ENCODE measurements at regions not wholly inside any gene's neighbourhood (a gene's known extent, or its start where the extent isn't known, plus 50 kb on each side); places are given as distances from the start of the nearest gene placed in this dataset.

- DNase-seq (ENCODE audit: low read depth in 1 of 2, low spot score in 1 of 2), result no peak
- Histone ChIP-seq H3K4me2 (no peak overlapping the region), H3K9me3 (no peaks in the 10 kb centered on the region), H3K4me1 (no peaks in the 10 kb centered on the region), H3K27ac (no peak overlapping the region), H3K4me3 (no peak overlapping the region)
- CTCF ChIA-PET, result no interaction called here
- no peak for TF ChIP-seq CHD4 (IDR thresholded peaks at IDR 0.05; ENCODE audit: borderline replicate concordance)
- TF ChIP-seq RARB (CRISPR knock-in tag; IDR thresholded peaks at IDR 0.05), result no peak
- no peak for TF ChIP-seq MAZ (IDR thresholded peaks at IDR 0.05; ENCODE audit: borderline replicate concordance, low read depth, low read length)
- no peak for FAIRE-seq
- ATAC-seq, result no peak
- 18% methylated on average over 5 of the region's 5 CpGs for WGBS (ENCODE audit: missing lambda C conversion rate)
- POLR2A ChIA-PET, result no interaction called here
Observed at GRCh38 chr9:71352837-71353236, 231.4 kb upstream of the TRPM3 start.

DNA sequence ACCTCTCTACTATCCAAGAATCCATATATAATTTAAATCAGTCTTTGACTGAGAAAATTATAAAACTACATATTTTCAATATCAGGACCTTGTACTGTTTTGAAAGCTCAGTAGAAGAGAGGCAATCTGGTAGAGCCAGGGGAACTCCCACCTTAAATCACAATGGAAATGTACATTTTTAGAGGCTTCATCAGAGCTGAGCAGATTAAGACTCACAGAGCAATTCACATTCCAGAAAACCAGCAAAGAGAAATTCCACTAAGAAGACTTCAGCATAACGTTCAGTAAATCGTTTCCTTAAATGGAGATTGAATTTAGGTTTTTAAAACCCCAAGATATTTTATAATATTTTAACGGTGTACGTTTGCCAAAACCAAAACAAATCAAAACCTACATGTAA is 227.8 kb upstream of the TRPM3 start:
- CTCF ChIA-PET, result no interaction called here
- ATAC-seq (no peak), FAIRE-seq (no peak), DNase-seq (ENCODE audit: low read depth in 1 of 2, low spot score in 1 of 2) (no peak)
- Histone ChIP-seq H3K4me3 (no peak overlapping the region), H3K4me1 (no peaks in the 10 kb centered on the region), H3K9me3 (no peaks in the 10 kb centered on the region), H3K27ac (no peak overlapping the region), H3K4me2 (no peak overlapping the region)
- POLR2A ChIA-PET, result no interaction called here
- TF ChIP-seq EHF (CRISPR knock-in tag; IDR thresholded peaks at IDR 0.05), result no peak
- no peak for TF ChIP-seq NFE2L2 (conservative IDR thresholded peaks at IDR 0.05; ENCODE audit: low read length)
- WGBS (ENCODE audit: missing lambda C conversion rate), result 12% methylated on average over 4 of the region's 4 CpGs

GRCh38 chr9:71333321-71333720 is 211.9 kb upstream of the TRPM3 start:
- POLR2A ChIA-PET, result no interaction called here
- CTCF ChIA-PET, result interaction anchor here (0.7 to 1.2 kb wide), 2 partner anchors 21 to 202 kb away, joined by 3 read pairs; no protein-coding TSS in a partner anchor
- ATAC-seq (no peak), FAIRE-seq (no peak), DNase-seq (ENCODE audit: low read depth in 1 of 2, low spot score in 1 of 2) (no peak)
- no peak overlapping the region for H3K27ac ChIP-seq
- H3K4me3 ChIP-seq, result no peak overlapping the region
- H3K9me3 ChIP-seq, result 0 out of 3 replicates have a peak, but pooled peaks cover 4% of the 10 kb centered on the region
- 0% methylated on average over 3 of the region's 3 CpGs for WGBS (ENCODE audit: missing lambda C conversion rate)
- no peak overlapping the region for H3K4me2 ChIP-seq
- TF ChIP-seq RAD21 (conservative IDR thresholded peaks at IDR 0.05 in 1 of 2, IDR thresholded peaks at IDR 0.05 in 1 of 2) (no peak), EHF (CRISPR knock-in tag; IDR thresholded peaks at IDR 0.05) (no peak), RARB (CRISPR knock-in tag; IDR thresholded peaks at IDR 0.05) (no peak), FOSB (CRISPR knock-in tag; IDR thresholded peaks at IDR 0.05) (no peak), HOXA7 (CRISPR knock-in tag; IDR thresholded peaks at IDR 0.05) (no peak), KDM1A (IDR thresholded peaks at IDR 0.05; ENCODE audit: low read depth) (no peak), JUN (IDR thresholded peaks at IDR 0.05) (no peak), EP300 (IDR thresholded peaks at IDR 0.05) (no peak), CTCF (IDR thresholded peaks at IDR 0.05) (no peak), MYC (IDR thresholded peaks at IDR 0.05; ENCODE audit: borderline replicate concordance, low read length) (no peak), RFX5 (IDR thresholded peaks at IDR 0.05) (no peak), TFCP2L1 (CRISPR knock-in tag; IDR thresholded peaks at IDR 0.05) (no peak), ESRRA (IDR thresholded peaks at IDR 0.05; ENCODE audit: borderline replicate concordance, low read length) (no peak)
- TF ChIP-seq, protein P1, sequence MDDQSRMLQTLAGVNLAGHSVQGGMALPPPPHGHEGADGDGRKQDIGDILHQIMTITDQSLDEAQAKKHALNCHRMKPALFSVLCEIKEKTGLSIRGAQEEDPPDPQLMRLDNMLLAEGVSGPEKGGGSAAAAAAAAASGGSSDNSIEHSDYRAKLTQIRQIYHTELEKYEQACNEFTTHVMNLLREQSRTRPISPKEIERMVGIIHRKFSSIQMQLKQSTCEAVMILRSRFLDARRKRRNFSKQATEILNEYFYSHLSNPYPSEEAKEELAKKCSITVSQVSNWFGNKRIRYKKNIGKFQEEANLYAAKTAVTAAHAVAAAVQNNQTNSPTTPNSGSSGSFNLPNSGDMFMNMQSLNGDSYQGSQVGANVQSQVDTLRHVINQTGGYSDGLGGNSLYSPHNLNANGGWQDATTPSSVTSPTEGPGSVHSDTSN (IDR thresholded peaks at IDR 0.05), result no peak
- TF ChIP-seq, protein P2, sequence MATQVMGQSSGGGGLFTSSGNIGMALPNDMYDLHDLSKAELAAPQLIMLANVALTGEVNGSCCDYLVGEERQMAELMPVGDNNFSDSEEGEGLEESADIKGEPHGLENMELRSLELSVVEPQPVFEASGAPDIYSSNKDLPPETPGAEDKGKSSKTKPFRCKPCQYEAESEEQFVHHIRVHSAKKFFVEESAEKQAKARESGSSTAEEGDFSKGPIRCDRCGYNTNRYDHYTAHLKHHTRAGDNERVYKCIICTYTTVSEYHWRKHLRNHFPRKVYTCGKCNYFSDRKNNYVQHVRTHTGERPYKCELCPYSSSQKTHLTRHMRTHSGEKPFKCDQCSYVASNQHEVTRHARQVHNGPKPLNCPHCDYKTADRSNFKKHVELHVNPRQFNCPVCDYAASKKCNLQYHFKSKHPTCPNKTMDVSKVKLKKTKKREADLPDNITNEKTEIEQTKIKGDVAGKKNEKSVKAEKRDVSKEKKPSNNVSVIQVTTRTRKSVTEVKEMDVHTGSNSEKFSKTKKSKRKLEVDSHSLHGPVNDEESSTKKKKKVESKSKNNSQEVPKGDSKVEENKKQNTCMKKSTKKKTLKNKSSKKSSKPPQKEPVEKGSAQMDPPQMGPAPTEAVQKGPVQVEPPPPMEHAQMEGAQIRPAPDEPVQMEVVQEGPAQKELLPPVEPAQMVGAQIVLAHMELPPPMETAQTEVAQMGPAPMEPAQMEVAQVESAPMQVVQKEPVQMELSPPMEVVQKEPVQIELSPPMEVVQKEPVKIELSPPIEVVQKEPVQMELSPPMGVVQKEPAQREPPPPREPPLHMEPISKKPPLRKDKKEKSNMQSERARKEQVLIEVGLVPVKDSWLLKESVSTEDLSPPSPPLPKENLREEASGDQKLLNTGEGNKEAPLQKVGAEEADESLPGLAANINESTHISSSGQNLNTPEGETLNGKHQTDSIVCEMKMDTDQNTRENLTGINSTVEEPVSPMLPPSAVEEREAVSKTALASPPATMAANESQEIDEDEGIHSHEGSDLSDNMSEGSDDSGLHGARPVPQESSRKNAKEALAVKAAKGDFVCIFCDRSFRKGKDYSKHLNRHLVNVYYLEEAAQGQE (IDR thresholded peaks at IDR 0.05), result no peak
- H3K4me1 ChIP-seq, result no peaks in the 10 kb centered on the region

Data from A549 (cell line).